ENCODE measurements at regions not wholly inside any gene's neighbourhood (a gene's known extent, or its start where the extent isn't known, plus 50 kb on each side); places are given as distances from the start of the nearest gene placed in this dataset.

DNA sequence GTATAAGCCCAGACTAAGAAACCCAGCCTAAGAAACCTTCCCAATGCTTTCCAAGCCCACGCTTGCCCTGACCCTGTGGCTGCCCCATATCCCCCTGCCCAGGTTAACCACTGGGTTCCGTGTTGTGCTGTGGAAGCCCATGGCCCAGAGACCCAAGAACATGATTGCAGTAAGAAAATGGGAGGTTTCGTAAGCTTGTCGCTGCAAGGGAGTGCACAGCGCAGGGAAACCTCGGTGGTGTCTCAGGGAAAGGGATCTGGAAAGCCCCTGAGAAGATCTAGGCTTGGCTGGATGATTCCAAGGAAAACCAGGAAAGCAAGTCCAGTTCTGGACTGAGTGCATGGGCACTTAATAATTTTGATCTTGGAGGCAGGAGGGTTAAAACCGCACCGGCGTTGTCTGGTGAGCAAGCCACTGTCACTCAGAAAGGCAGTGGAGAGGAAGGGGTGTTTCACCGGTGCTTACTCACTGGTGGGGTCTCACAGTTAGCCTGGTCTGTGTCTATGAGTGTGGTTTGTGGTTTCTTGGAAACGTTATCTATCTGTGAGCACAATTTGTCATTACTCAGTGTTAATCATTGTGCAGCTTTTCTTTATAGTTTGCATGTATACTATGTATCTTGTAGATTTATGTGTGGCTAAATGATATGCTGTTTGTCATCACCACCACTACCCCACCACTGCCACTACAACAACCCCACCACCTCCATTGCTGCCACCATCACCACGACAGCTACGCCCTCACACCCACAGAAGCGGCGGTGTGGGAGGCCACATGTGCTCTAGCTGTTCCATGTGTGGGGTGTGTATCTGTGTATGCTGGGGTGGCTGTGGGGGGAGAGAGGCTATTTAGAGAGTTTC lies 53.3 kb upstream of the PRDM11 start:
- DNase-seq = no peak

DNA sequence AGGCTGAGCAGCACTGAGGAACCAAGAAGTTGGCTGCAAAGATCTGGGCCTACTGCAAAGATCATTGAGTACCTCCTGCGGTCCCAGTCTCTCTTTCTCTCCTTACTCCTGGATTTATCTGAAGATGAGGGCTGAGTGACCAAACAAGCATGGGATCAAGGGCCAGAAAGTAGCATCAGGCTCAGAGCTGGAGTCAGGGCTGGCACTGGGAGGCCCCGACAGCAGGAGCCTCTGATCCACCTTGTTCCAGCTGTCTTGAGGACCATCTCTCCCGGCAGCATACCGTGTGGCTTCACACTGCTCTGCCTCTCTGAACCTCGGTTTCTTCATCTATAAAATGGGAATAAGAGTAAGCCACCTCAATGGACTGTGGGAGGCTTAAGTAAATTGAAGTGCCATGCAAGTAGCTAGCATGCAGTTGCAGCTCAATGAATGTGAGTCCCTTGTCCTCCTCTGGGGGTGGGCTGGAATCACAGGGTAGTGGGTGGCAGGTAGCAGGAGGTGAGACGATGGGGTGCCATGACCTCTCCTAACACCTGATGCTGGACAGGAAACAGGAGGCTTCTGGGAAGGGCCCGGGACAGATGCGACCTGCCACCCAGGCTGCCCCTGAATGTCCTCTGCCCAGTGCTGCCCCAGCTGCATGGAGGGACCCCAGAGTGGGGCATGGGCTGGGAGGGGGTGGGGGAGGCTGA lies 52.5 kb upstream of the PRDM11 start:
- no peak for DNase-seq

DNA sequence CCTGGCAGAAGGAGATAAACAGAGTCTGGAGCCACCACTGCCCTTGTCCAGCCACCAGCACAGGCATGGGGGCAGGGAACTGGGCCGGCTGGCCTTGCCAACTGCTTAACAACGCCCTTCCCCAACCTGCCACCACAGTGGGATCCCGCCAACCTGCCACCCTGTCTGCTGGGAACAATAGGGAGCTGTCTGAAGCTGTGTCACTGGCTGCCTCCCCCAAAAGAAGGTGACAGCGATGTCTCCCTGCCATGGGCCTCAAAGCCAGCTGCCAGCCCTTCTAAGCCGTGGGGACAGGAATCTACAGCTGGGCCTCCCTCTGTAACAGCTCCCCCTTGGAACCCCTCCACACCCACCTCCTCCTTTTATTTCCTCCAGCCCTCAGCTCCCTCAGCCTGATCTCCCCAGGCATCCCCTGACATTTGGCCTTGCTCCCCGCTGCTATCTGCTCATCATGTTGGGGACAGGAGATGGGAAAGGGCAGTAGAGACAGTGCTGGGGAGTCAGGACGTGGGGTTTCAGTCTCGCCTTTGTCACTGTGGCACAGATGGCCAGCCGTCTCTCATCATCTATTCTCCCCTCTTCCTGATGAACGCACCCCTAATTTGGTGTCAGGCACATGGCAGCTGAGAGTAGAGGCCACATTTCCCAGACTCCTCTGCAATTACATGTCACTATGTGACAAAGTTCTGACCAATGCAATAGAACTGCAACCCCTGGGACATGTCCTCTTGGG lies 51.3 kb upstream of the PRDM11 start:
- DNase-seq = no peak

DNA sequence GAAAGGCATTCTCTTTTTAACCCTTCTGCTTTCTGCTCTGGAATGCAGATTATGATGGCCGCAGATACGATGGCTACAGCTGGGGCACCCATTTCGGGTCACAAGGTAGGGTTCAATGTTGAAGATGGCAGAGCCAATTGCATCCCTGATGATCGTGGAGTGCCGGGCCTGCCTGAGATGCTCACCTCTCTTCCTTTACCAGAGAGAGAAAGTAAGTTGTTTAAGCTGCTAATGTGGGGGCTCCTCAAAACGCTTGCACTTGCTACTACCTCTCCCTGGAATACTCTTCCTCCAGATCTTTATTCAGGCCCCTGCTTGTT lies 50.8 kb upstream of the PRDM11 start:
- no peak for DNase-seq

DNA sequence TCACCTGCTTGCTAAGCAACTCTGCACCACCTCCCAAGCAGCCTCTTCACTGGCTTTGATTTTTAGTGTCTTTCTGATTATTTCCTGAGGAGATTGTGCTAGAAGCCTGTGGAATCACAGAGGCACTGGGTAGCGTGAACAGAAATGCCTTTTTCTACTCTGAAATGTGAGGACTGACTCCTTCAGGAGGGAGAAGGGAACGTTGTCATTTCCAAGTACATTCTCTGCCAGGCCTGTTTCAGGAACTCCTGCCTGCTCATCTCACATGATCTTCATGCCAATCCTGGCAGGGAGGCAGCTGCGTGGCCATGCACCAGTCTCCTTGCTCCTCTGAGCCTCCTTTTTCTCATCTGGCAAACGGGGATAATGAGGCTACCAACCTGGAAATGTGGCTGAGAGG lies 49.8 kb upstream of the PRDM11 start:
- DNase-seq = no peak

All from effector CD8-positive, alpha-beta T cell (primary cell).